Astrocyte (in vitro differentiated cells and primary cell): ENCODE measurements at regions not wholly inside any gene's neighbourhood (a gene's known extent, or its start where the extent isn't known, plus 50 kb on each side); places are given as distances from the start of the nearest gene placed in this dataset.

Experiments
- CTCF ChIP-seq: IDR thresholded peaks from 2 replicates; pipeline ENCODE4 v1.5.1; 2011; ENCODE audit warnings: low read depth, mild to moderate bottlenecking, inconsistent platforms, low read length, moderate library complexity; ENCODE audit not compliant: insufficient read depth
- EZH2 ChIP-seq: IDR thresholded peaks from 2 replicates; pipeline ENCODE4 v1.6.1; 2012; ENCODE audit warnings: mild to moderate bottlenecking, low read length, inconsistent platforms; ENCODE audit not compliant: insufficient read depth

- peak; percentile 94 for TF ChIP-seq CTCF
- no peak for TF ChIP-seq EZH2
Measured at GRCh38 chr3:64399205-64399800, 174.0 kb upstream of the PRICKLE2 start.
